ENCODE measurements at regions not wholly inside any gene's neighbourhood (a gene's known extent, or its start where the extent isn't known, plus 50 kb on each side); places are given as distances from the start of the nearest gene placed in this dataset.

DNA sequence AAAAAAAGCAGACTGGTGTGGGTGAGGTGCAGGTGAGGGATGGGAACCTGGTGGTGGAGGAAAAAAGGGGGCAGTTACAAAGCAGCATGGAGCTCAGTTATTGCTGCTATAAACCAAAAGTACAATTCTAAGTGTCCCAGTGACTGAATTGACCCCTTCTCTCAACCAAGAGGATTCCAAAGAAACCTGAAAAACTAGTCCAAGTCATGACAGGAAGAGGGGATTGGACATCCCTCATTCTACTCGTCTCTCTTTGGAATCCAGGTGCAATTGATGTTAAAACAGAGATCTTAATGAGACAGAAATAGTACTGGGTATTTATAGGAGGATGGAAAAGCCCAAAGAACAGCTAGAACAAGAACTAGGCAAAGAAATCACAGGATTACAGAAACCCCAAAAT, 322.3 kb upstream of the IGFBP3 start:
- ChIA-PET CTCF (no interaction called here), POLR2A (no interaction called here)
- DNase-seq (no peak), ATAC-seq (replicated peaks in 1 of 4) (no peak)
- H3K4me1 Mint-ChIP-seq = no peaks in the 10 kb centered on the region
- no peak overlapping the region for H3K27ac Mint-ChIP-seq
- H3K27ac ChIP-seq (ENCODE audit: low read length) = no peak overlapping the region
- peaks cover 0 to 6% (median 3%) of the 10 kb centered on the region in 3 donors for H3K9me3 Mint-ChIP-seq
- no peaks in the 10 kb centered on the region for H3K27me3 Mint-ChIP-seq
- no peaks in the 10 kb centered on the region for H3K27me3 ChIP-seq (replicated peaks in 1 of 2; ENCODE audit: control insufficient read depth in 2 of 2, extremely low read depth in 1 of 2, insufficient read depth in 2 of 2, low read length in 1 of 2)
- H3K4me1 ChIP-seq (ENCODE audit: control insufficient read depth in 1 of 2, extremely low read depth in 1 of 2, insufficient read depth in 2 of 2, low read length in 2 of 2) = no peaks in the 10 kb centered on the region
- no peaks in the 10 kb centered on the region for H3K36me3 ChIP-seq (ENCODE audit: control insufficient read depth in 2 of 2, extremely low read depth in 1 of 2, insufficient read depth in 1 of 2, low read length in 1 of 2)
- no peak overlapping the region for H3K4me3 Mint-ChIP-seq
- H3K4me3 ChIP-seq (ENCODE audit: control insufficient read depth in 1 of 2, extremely low read depth in 1 of 2, low read length in 1 of 2) = no peak overlapping the region
- no peaks in the 10 kb centered on the region for H3K36me3 Mint-ChIP-seq
- H3K9me3 ChIP-seq = no peaks in the 10 kb centered on the region
- WGBS (ENCODE audit: insufficient coverage) = no CpG with 5 or more reads among the region's 1 CpG

GRCh38 chr7:46239846-46240245, 318.8 kb upstream of the IGFBP3 start:
- no peaks in the 10 kb centered on the region for H3K36me3 ChIP-seq (ENCODE audit: control insufficient read depth in 2 of 2, extremely low read depth in 1 of 2, insufficient read depth in 1 of 2, low read length in 1 of 2)
- no peak overlapping the region for H3K27ac ChIP-seq (ENCODE audit: low read length)
- no peaks in the 10 kb centered on the region for H3K36me3 Mint-ChIP-seq
- no peaks in the 10 kb centered on the region for H3K4me1 Mint-ChIP-seq
- H3K27me3 ChIP-seq (replicated peaks in 1 of 2; ENCODE audit: control insufficient read depth in 2 of 2, extremely low read depth in 1 of 2, insufficient read depth in 2 of 2, low read length in 1 of 2) = no peaks in the 10 kb centered on the region
- no peak overlapping the region for H3K4me3 Mint-ChIP-seq
- no peaks in the 10 kb centered on the region for H3K4me1 ChIP-seq (ENCODE audit: control insufficient read depth in 1 of 2, extremely low read depth in 1 of 2, insufficient read depth in 2 of 2, low read length in 2 of 2)
- ChIA-PET POLR2A (no interaction called here), CTCF (no interaction called here)
- WGBS (ENCODE audit: insufficient coverage) = no CpG with 5 or more reads among the region's 5 CpGs
- no peak overlapping the region for H3K27ac Mint-ChIP-seq
- H3K4me3 ChIP-seq (ENCODE audit: control insufficient read depth in 1 of 2, extremely low read depth in 1 of 2, low read length in 1 of 2) = no peak overlapping the region
- H3K27me3 Mint-ChIP-seq = no peaks in the 10 kb centered on the region
- H3K9me3 Mint-ChIP-seq = peaks cover 0 to 4% (median 0%) of the 10 kb centered on the region in 3 donors
- ATAC-seq (replicated peaks in 1 of 4) = no peak
- DNase-seq = no peak
- no peaks in the 10 kb centered on the region for H3K9me3 ChIP-seq

- ATAC-seq (replicated peaks in 1 of 4) = no peak
- POLR2A ChIA-PET = no interaction called here
Observed at GRCh38 chr7:46237466-46237865, 316.4 kb upstream of the IGFBP3 start.

GRCh38 chr7:46233585-46234329, 312.7 kb upstream of the IGFBP3 start:
- H3K4me3 ChIP-seq (ENCODE audit: control insufficient read depth in 1 of 2, extremely low read depth in 1 of 2, low read length in 1 of 2) = no peak overlapping the region
- H3K27me3 ChIP-seq (replicated peaks in 1 of 2; ENCODE audit: control insufficient read depth in 2 of 2, extremely low read depth in 1 of 2, insufficient read depth in 2 of 2, low read length in 1 of 2) = no peaks in the 10 kb centered on the region
- no peak overlapping the region for H3K27ac ChIP-seq (ENCODE audit: low read length)
- H3K27ac Mint-ChIP-seq = no peak overlapping the region
- H3K4me1 ChIP-seq (ENCODE audit: control insufficient read depth in 1 of 2, extremely low read depth in 1 of 2, insufficient read depth in 2 of 2, low read length in 2 of 2) = no peaks in the 10 kb centered on the region
- peaks cover 0 to 8% (median 5%) of the 10 kb centered on the region in 3 donors for H3K9me3 Mint-ChIP-seq
- H3K36me3 Mint-ChIP-seq = no peaks in the 10 kb centered on the region
- H3K4me1 Mint-ChIP-seq = no peaks in the 10 kb centered on the region
- WGBS (ENCODE audit: insufficient coverage) = no CpG with 5 or more reads among the region's 1 CpG
- H3K36me3 ChIP-seq (ENCODE audit: control insufficient read depth in 2 of 2, extremely low read depth in 1 of 2, insufficient read depth in 1 of 2, low read length in 1 of 2) = no peaks in the 10 kb centered on the region
- H3K9me3 ChIP-seq = no peaks in the 10 kb centered on the region
- POLR2A ChIA-PET = no interaction called here
- no peak overlapping the region for H3K4me3 Mint-ChIP-seq
- DNase-seq = no peak
- peaks cover 2 to 4% of the 10 kb centered on the region in 2 donors for H3K27me3 Mint-ChIP-seq
- ATAC-seq (replicated peaks in 1 of 4) = no peak
- CTCF ChIA-PET = no interaction called here

More at GRCh38 chr7:46237466-46237865, 316.4 kb upstream of the IGFBP3 start:
- Mint-ChIP-seq H3K4me3 (no peak overlapping the region), H3K4me1 (no peaks in the 10 kb centered on the region), H3K27ac (no peak overlapping the region), H3K27me3 (no peaks in the 10 kb centered on the region), H3K9me3 (peaks cover 0 to 4% (median 0%) of the 10 kb centered on the region in 3 donors), H3K36me3 (no peaks in the 10 kb centered on the region)
- Histone ChIP-seq H3K27ac (ENCODE audit: low read length) (no peak overlapping the region), H3K36me3 (ENCODE audit: control insufficient read depth in 2 of 2, extremely low read depth in 1 of 2, insufficient read depth in 1 of 2, low read length in 1 of 2) (no peaks in the 10 kb centered on the region), H3K4me1 (ENCODE audit: control insufficient read depth in 1 of 2, extremely low read depth in 1 of 2, insufficient read depth in 2 of 2, low read length in 2 of 2) (no peaks in the 10 kb centered on the region), H3K4me3 (ENCODE audit: control insufficient read depth in 1 of 2, extremely low read depth in 1 of 2, low read length in 1 of 2) (no peak overlapping the region), H3K27me3 (replicated peaks in 1 of 2; ENCODE audit: control insufficient read depth in 2 of 2, extremely low read depth in 1 of 2, insufficient read depth in 2 of 2, low read length in 1 of 2) (no peaks in the 10 kb centered on the region), H3K9me3 (no peaks in the 10 kb centered on the region)
- CTCF ChIA-PET = no interaction called here
- no CpG with 5 or more reads among the region's 1 CpG for WGBS (ENCODE audit: insufficient coverage)
- DNase-seq = no peak

DNA sequence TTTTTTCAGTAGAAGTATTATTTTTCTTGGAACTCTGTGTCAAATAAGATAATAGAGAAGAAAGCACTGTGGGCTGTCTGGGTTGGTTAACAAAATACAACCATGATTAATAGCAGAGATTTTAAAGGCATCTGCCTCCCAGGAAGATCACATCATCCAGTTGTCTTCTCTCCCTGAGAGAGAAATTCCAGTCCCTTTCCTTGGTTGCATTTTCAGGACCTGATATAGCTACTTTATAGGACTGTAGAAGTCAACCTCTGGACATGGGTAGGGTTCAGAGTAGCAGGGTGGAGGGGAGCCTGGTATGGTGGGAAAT, 309.9 kb upstream of the IGFBP3 start:
- no peaks in the 10 kb centered on the region for H3K36me3 Mint-ChIP-seq
- ATAC-seq (replicated peaks in 1 of 4) = no peak
- Histone ChIP-seq H3K27ac (ENCODE audit: low read length) (no peak overlapping the region), H3K27me3 (replicated peaks in 1 of 2; ENCODE audit: control insufficient read depth in 2 of 2, extremely low read depth in 1 of 2, insufficient read depth in 2 of 2, low read length in 1 of 2) (no peaks in the 10 kb centered on the region), H3K4me1 (ENCODE audit: control insufficient read depth in 1 of 2, extremely low read depth in 1 of 2, insufficient read depth in 2 of 2, low read length in 2 of 2) (no peaks in the 10 kb centered on the region), H3K36me3 (ENCODE audit: control insufficient read depth in 2 of 2, extremely low read depth in 1 of 2, insufficient read depth in 1 of 2, low read length in 1 of 2) (no peaks in the 10 kb centered on the region), H3K9me3 (no peaks in the 10 kb centered on the region), H3K4me3 (ENCODE audit: control insufficient read depth in 1 of 2, extremely low read depth in 1 of 2, low read length in 1 of 2) (no peak overlapping the region)
- H3K4me3 Mint-ChIP-seq = no peak overlapping the region
- H3K27ac Mint-ChIP-seq = no peak overlapping the region
- CTCF ChIA-PET = no interaction called here
- H3K9me3 Mint-ChIP-seq = peaks cover 0 to 8% (median 5%) of the 10 kb centered on the region in 3 donors
- H3K27me3 Mint-ChIP-seq = peaks cover 2 to 4% of the 10 kb centered on the region in 2 donors
- no peaks in the 10 kb centered on the region for H3K4me1 Mint-ChIP-seq
- no peak for DNase-seq
- POLR2A ChIA-PET = no interaction called here

- no peak for DNase-seq
- no peaks in the 10 kb centered on the region for H3K36me3 ChIP-seq (ENCODE audit: control insufficient read depth in 2 of 2, extremely low read depth in 1 of 2, insufficient read depth in 1 of 2, low read length in 1 of 2)
- no peak for ATAC-seq (replicated peaks in 1 of 4)
- POLR2A ChIA-PET = no interaction called here
- H3K4me3 Mint-ChIP-seq = no peak overlapping the region
- H3K27me3 ChIP-seq (replicated peaks in 1 of 2; ENCODE audit: control insufficient read depth in 2 of 2, extremely low read depth in 1 of 2, insufficient read depth in 2 of 2, low read length in 1 of 2) = no peaks in the 10 kb centered on the region
- CTCF ChIA-PET = no interaction called here
- no peaks in the 10 kb centered on the region for H3K4me1 ChIP-seq (ENCODE audit: control insufficient read depth in 1 of 2, extremely low read depth in 1 of 2, insufficient read depth in 2 of 2, low read length in 2 of 2)
- no peaks in the 10 kb centered on the region for H3K9me3 ChIP-seq
- no peak overlapping the region for H3K4me3 ChIP-seq (ENCODE audit: control insufficient read depth in 1 of 2, extremely low read depth in 1 of 2, low read length in 1 of 2)
- H3K9me3 Mint-ChIP-seq = peaks cover 0 to 8% (median 5%) of the 10 kb centered on the region in 3 donors
- no peaks in the 10 kb centered on the region for H3K36me3 Mint-ChIP-seq
- no peak overlapping the region for H3K27ac Mint-ChIP-seq
- no peaks in the 10 kb centered on the region for H3K4me1 Mint-ChIP-seq
- H3K27me3 Mint-ChIP-seq = peaks cover 2 to 4% of the 10 kb centered on the region in 2 donors
- WGBS (ENCODE audit: insufficient coverage) = no CpG with 5 or more reads among the region's 3 CpGs
- no peak overlapping the region for H3K27ac ChIP-seq (ENCODE audit: low read length)
Observed at GRCh38 chr7:46230298-46230989, 309.4 kb upstream of the IGFBP3 start.

Data from T-cell (primary cell).